BJ (cell line): ENCODE measurements at regions not wholly inside any gene's neighbourhood (a gene's known extent, or its start where the extent isn't known, plus 50 kb on each side); places are given as distances from the start of the nearest gene placed in this dataset.

Experiments
- CTCF ChIA-PET: fragments of 350-600 bp; formaldehyde crosslinking; extraction: SDS; loops from one replicate; lab custom pipeline; 2021; ENCODE audit warnings: antibody characterized with exemption, inconsistent platforms; lab: Yijun Ruan, JAX
- POLR2A ChIA-PET: fragments of 300-600 bp; sonication (Branson Sonifier 250); formaldehyde crosslinking; extraction: SDS; loops from one replicate; lab custom pipeline; 2021; ENCODE audit warnings: antibody characterized with exemption; lab: Charles Lee
- DNase-seq: peaks from one replicate; pipeline ENCODE4 v3.0.0-alpha.2; 2011; ENCODE audit warnings: low read depth
- H3K27me3 ChIP-seq: 2 replicates; pipeline ENCODE4 v1.6.0; 2011; ENCODE audit warnings: low read length; ENCODE audit not compliant: control insufficient read depth, insufficient read depth
- H3K36me3 ChIP-seq: 2 replicates; pipeline ENCODE4 v1.5.1; 2011; ENCODE audit warnings: low read length; ENCODE audit not compliant: control insufficient read depth, insufficient read depth
- H3K4me3 ChIP-seq: 2 replicates; pipeline ENCODE4 v1.5.1; 2011; ENCODE audit warnings: low read depth, mild to moderate bottlenecking, control low read depth, low read length
- CTCF ChIP-seq: IDR thresholded peaks from 2 replicates; pipeline ENCODE4 v1.5.1; 2011; ENCODE audit warnings: low read depth, mild to moderate bottlenecking, control low read depth, inconsistent platforms, low read length, moderate library complexity; ENCODE audit not compliant: insufficient read depth

DNA sequence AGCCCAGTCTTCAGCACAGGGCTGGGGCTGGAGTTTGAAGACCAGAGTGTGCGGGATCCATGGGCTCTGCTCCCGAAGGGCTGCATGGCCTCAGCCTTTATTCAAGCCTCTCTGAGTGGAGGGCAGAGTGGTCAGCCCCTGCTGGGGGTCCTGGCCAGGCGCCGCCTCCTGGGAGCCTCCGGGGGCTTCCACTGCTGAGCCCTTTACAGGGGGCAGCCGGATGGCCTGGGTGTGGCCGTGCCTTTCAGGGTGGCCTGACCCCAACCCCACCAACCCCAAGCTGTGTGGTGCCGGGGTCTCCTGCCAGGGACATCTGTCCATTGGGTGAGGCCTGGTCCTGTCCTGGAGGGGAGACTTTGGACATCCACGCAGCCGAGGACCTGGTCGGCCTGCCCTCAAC lies 76.0 kb upstream of the SLCO4A1 start:
- DNase-seq, result no peak
- Histone ChIP-seq H3K4me3 (no peak overlapping the region), H3K27me3 (peaks cover 8% of the 10 kb centered on the region), H3K36me3 (no peaks in the 10 kb centered on the region)
- TF ChIP-seq CTCF, result no peak
- POLR2A ChIA-PET, result no interaction called here
- CTCF ChIA-PET, result no interaction called here

DNA sequence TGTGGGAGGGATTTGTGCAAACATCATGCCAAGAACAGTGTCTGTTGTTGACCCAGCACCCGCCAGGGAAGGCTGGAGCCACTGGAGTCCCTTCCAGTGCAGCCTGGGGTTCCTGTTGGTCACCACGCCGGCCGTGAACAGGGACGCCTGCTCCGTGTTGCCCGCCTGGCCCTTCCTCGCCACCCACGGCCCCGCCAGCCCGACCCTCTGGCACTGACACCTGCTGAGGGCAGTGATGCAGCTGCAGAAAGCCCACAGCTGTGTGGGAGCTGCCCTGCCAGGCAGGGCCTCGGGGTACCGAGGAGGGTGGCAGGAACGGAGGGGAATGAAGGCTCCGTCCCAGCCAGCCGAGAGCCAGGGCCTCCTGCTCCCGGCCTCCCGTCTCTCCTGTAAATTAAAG lies 75.5 kb upstream of the SLCO4A1 start:
- DNase-seq, result no peak
- H3K36me3 ChIP-seq, result no peaks in the 10 kb centered on the region
- CTCF ChIA-PET, result interaction anchor here (0.7 to 1.0 kb wide), 2 partner anchors 10 to 50 kb away, joined by 3 read pairs; no protein-coding TSS in a partner anchor
- POLR2A ChIA-PET, result no interaction called here
- H3K4me3 ChIP-seq, result no peak overlapping the region
- peaks cover 8% of the 10 kb centered on the region; the same call in 1 of the 2 replicates for H3K27me3 ChIP-seq
- no peak for TF ChIP-seq CTCF

DNA sequence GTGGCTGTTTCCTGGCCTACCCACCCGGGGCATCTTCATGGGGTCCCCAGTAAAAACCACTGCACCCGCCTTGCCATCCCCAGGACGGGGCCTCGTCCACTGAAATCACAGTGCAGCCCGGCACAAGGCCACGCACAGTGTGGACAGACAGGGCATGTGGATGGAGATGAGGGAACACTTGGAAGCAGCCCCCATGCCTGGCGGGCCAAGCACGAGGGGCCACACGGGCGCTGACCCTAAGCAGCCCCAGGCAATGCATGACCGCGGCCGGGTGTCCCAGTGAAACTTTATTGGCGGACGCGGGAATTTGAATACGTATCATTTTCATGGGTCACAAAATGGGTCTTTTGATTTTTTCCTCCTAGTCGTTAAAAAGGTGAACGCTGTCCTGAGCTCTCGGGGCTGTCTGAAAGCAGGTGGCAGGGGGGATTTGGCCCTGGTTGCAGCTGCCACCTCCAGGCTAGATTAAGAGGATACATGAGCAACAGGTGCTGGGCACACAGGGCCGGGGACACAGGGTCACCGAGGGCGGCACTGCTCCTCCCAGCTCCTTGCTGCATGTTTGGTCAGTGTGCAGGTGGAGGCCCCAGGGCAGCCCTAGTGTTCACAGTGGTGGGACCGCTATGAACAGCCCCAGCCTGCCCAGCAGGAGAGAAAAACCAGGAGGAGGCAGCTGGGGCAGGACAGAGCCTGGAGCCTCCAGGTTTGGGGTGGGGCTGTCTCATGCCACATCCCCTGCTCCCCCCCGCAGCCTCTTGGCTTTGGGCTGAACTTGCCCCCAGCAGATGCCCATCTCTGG lies 74.9 kb upstream of the SLCO4A1 start:
- ChIA-PET POLR2A (no interaction called here), CTCF (interaction anchor here (0.7 to 1.0 kb wide), 2 partner anchors 9 to 50 kb away, joined by 3 read pairs; no protein-coding TSS in a partner anchor)
- no peak for TF ChIP-seq CTCF
- H3K36me3 ChIP-seq, result no peaks in the 10 kb centered on the region
- no peak for DNase-seq
- H3K4me3 ChIP-seq, result no peak overlapping the region
- peaks cover 4% of the 10 kb centered on the region; the same call in 1 of the 2 replicates for H3K27me3 ChIP-seq

DNA sequence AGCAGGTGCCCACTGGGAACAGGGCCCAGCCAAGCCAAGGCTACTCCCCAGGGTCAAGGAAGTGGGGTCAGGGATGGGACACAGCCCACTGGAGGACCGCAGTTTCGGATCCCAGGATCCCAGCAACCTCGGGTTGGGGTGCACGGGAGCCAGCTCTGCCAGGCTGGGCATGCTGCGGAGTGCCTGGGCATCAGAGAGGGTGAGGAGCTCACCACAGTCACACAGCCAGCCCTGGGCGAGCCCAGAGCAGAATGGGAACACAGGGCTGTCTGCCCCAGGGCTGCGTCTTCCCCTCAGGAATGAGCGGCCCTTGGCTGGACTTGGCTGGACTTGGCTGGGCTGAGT lies 74.3 kb upstream of the SLCO4A1 start:
- CTCF ChIA-PET, result no interaction called here
- Histone ChIP-seq H3K4me3 (no peak overlapping the region), H3K36me3 (no peaks in the 10 kb centered on the region), H3K27me3 (peaks cover 4% of the 10 kb centered on the region; the same call in 1 of the 2 replicates)
- POLR2A ChIA-PET, result no interaction called here
- no peak for TF ChIP-seq CTCF
- no peak for DNase-seq

- TF ChIP-seq CTCF, result no peak
- POLR2A ChIA-PET, result no interaction called here
- no peak overlapping the region for H3K4me3 ChIP-seq
- CTCF ChIA-PET, result no interaction called here
- H3K36me3 ChIP-seq, result no peaks in the 10 kb centered on the region
- peaks cover 8% of the 10 kb centered on the region; the same call in 1 of the 2 replicates for H3K27me3 ChIP-seq
- no peak for DNase-seq
Observed at GRCh38 chr20:62569615-62570014, 72.7 kb upstream of the SLCO4A1 start.
